HG03439 (cell line): ENCODE measurements at regions not wholly inside any gene's neighbourhood (a gene's known extent, or its start where the extent isn't known, plus 50 kb on each side); places are given as distances from the start of the nearest gene placed in this dataset.

ENCODE experiments used
- ATAC-seq: cut with Tn5 transposase; IDR thresholded peaks from one replicate; pipeline ENCODE4 v1.9.1; 2021; ENCODE audit warnings: mild to moderate bottlenecking, moderate library complexity; ENCODE audit not compliant: unreplicated experiment

GRCh38 chr10:78774614-78774998 is 294.2 kb upstream of the ZMIZ1 start:
- ATAC-seq, result no peak

GRCh38 chr10:78774999-78775711 is 293.6 kb upstream of the ZMIZ1 start:
- ATAC-seq, result no peak

GRCh38 chr10:78775891-78776290 is 292.9 kb upstream of the ZMIZ1 start:
- no peak for ATAC-seq

GRCh38 chr10:78776756-78777155 is 292.0 kb upstream of the ZMIZ1 start:
- ATAC-seq, result no peak

GRCh38 chr10:78777466-78777865 is 291.3 kb upstream of the ZMIZ1 start:
- no peak for ATAC-seq

GRCh38 chr10:78777867-78778266 is 290.9 kb upstream of the ZMIZ1 start:
- ATAC-seq, result no peak

- no peak for ATAC-seq
These were observed 290.1 kb upstream of the ZMIZ1 start for GRCh38 chr10:78778444-78779338.

- ATAC-seq, result no peak
These were observed 289.3 kb upstream of the ZMIZ1 start for GRCh38 chr10:78779339-78779955.

GRCh38 chr10:78780551-78780961 is 288.2 kb upstream of the ZMIZ1 start:
- ATAC-seq, result no peak

GRCh38 chr10:78781251-78781913 is 287.4 kb upstream of the ZMIZ1 start:
- ATAC-seq, result no peak

GRCh38 chr10:78781991-78782390 is 286.8 kb upstream of the ZMIZ1 start:
- ATAC-seq, result no peak

- ATAC-seq, result no peak
These were observed 286.3 kb upstream of the ZMIZ1 start for GRCh38 chr10:78782441-78782840.

GRCh38 chr10:78783753-78784152 is 285.0 kb upstream of the ZMIZ1 start:
- no peak for ATAC-seq

- ATAC-seq, result no peak
These were observed 284.2 kb upstream of the ZMIZ1 start for GRCh38 chr10:78784546-78784945.

- no peak for ATAC-seq
These were observed 283.7 kb upstream of the ZMIZ1 start for GRCh38 chr10:78785066-78785465.

- no peak for ATAC-seq
These were observed 282.8 kb upstream of the ZMIZ1 start for GRCh38 chr10:78785991-78786390.

GRCh38 chr10:78787125-78787524 is 281.6 kb upstream of the ZMIZ1 start:
- ATAC-seq, result no peak

GRCh38 chr10:78794736-78795455 is 273.9 kb upstream of the ZMIZ1 start:
- no peak for ATAC-seq

- ATAC-seq, result no peak
These were observed 269.6 kb upstream of the ZMIZ1 start for GRCh38 chr10:78798976-78799730.

- ATAC-seq, result no peak
These were observed 268.8 kb upstream of the ZMIZ1 start for GRCh38 chr10:78800006-78800405.
